ENCODE measurements at regions not wholly inside any gene's neighbourhood (a gene's known extent, or its start where the extent isn't known, plus 50 kb on each side); places are given as distances from the start of the nearest gene placed in this dataset.
"Not testable (repeated sequence)": the region's sequence is repeated elsewhere in the genome, so short reads cannot be mapped to it uniquely, and the experiment has no call there.

DNA sequence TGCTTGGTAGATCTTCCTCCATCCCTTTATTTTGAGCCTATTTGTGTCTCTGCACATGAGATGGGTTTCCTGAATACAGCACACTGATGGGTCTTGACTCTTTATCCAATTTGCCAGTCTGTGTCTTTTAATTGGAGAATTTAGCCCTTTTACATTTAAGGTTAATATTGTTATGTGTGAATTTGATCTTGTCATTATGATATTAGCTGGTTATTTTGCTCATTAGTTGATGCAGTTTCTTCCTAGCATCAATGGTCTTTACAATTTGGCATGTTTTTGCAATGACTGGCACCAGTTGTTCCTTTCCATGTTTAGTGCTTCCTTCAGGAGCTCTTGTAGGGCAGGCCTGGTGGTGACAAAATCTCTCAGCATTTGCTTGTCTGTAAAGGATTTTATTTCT lies 72.4 kb downstream of the HNRNPD start:
- DNase-seq, result not testable (repeated sequence)

DNA sequence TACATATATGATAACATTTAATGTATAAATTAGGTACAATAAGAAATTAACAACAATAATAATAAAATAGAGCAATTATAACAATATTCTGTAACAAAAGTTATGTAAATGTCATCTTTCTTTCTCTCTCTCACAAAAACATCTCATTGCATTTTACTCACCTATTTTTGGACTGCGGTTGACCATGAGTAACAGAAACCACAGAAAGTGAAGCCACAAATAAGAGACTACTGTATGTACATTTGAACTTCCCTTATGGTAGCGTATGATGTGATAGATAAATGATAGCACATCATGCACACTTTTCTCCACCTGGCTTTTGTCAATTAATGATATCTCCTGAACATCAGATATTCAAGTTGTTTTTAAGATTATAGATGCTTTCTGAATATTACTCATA lies 80.5 kb downstream of the HNRNPD start:
- no peak for DNase-seq

DNA sequence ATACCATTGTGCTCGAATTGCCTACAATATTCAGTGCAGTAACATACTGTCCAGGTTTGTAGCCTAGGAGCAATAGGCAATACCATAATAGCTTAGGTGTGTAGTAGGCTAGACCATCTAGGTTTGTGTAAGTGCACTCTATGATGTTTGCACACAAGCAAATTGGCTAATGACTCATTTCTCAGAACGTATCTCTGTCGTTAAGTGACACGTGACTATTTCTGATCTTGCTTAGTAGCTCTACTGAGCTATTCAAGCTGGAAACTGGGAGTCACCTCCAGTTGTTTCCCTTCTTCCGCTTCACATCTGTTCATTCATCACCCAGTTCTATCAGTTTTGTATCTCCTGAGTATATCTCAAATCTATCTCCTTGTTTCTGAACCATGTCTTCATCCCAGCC lies 86.1 kb downstream of the HNRNPD start:
- DNase-seq, result no peak

DNA sequence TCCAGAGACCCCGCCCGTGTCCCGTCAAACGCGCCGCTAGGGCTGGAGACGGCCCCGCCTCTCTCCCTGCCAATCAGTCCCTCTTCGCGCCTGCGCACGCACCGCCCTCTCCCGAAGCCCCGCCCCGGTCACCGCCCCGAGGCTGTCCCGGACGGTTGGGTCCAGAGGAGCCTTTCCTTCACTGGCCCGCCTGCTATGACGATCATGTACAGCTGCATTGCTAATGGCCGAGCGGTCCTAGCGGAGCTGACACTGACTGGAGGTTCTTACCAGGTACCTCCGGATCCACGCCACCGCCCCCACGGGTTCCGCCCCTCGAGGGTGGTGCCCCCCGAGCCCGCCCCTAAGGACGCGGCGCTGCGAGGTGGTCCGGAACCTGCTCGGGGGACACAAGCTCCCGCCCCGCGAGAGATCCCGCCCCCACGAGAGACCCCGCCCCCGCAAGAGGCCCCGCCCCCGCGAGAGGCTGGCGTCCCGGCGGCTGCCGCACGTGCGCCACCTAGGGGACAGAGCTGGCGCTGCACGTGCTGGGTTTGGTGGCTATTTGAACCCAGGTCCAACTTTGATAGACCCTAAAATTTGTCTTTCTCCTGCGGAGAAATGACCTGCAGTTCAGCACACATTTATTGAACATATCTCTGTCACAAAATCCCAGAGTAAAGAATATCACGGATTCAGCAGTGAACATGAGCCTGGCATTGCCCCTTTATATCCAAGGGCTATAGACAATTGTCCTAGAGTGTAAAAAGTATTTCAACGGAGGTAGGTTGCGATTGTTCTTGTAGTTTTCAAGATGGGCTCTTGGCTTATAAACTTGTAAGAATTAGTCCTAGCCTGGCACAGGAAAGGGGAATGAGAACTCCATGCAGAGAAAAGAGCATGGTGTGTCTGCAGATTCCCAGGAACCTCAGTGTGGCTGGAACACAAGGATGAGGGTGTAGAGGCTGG lies 88.7 kb downstream of the HNRNPD start:
- DNase-seq, result peak; percentile 89

DNA sequence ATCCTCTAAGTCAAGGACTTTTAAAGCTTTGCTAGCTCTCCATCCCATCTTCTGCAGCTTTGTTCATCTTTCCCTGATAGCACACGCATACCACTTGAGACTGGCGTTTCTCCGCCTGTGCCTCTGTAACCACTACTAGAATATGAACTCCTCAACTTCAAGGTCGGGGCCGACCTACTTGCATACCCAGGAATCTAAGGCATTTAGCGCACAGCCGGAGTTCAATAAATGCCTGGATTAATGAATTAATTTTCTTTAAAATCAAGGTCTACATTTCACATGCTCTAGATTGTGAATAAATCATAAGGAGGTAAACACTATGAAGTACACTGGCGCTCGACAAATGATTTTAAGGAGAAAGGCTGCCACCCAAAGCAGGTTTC lies 89.3 kb downstream of the HNRNPD start:
- DNase-seq, result no peak

DNA sequence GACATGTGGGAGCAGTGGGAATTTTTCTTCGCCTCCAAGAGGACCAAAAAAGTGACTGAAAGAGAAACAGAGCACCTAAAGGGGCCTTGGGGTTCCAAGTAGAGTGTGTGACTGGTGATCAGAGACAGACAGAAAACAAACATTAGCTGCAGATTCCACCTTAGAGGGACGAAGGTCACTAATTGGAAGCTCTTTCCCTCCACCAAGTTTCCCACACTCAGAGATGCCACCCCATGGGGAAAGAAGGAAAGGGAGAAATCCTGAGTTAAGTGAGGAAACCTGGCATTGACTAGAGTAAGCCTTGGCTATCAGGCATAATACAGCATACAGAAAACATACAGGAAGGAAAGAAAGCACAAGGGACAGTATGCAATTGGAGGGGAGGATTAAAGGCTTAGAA lies 90.9 kb downstream of the HNRNPD start:
- no peak for DNase-seq

DNA sequence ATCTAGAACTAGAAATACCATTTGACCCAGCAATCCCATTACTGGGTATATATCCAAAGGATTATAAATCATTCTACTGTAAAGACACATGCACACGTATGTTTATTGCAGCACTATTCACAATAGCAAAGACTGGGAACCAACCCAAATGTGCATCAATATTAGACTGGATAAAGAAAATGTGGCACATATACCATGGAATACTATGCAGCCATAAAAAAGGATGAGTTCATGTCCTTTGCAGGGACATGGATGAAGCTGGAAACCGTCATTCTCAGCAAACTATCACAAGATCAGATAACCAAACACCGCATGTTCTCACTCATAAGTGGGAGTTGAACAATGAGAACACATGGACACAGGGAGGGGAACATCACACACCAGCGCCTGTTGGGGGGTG lies 94.2 kb downstream of the HNRNPD start:
- DNase-seq, result not testable (repeated sequence)

DNA sequence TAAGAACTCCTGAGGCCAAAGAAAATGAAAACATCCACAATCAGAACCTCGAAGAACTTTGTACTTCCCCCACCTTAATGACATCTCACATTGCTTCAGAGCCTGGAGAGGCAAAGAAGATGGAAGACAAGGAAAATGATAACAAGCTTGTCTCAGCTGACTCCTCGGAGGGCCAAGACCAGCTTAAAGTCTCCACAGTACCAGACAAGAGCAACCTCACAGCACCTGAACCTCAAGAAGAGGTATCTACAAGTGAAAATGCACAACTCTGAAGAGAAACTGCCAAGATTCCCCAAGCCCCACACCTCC lies 97.5 kb downstream of the HNRNPD start:
- DNase-seq, result no peak

DNA sequence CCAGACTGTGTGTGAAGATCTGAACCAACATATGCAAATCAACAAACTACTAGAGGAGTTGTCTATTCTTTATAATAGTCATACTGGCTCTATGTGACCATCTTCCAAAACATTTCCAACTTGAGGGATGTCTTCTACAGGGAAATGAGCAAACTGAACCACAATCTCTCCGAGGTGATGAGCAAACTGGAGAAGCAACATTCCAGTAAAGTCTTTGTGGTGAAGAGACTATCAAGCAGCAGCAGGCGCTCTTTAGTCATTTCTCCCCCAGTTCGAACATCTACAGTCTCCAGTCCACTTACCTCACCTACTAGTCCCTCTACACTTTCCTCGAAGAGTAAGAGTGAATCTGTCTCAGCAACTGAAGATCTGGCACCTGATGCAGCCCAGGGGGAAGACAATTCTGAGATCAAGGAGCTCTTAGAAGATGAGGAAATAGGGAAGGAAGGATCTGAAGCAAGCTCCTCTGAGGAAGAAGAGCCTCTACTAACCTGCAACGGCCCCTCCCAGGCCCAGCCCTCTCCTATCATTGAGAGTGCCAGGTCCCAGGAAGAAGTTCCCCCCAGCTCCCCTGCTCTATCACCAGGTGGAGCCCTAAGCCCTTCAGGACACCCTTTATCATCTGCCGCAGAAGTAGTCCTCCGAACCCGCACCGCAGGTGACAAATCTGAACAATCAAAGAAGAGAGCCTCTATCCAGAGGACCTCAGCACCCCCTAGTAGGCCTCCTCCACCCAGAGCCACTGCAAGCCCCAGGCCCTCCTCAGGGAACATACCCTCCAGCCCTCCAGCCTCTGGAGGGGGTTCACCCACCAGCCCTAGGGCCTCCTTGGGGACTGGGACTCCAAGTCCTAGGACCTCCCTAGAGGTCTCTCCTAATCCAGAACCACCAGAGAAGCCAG lies 98.1 kb downstream of the HNRNPD start:
- no peak for DNase-seq

DNA sequence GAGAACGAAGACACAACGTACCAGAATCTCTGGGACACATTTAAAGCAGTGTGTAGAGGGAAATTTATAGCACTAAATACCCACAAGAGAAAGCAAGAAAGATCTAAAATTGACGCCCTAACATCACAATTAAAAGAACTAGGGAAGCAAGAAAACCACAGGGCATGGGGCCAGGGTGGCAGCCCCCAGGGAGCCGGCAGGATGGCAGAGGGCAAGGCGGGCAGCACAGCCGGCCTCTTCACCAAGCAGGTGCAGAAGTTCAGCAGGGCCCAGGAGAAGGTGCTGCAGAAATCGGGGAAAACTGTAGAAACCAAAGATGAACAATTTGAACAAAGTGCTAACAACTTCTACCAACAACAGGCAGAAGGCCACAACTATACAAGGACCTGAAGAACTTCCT lies 99.1 kb downstream of the HNRNPD start:
- not testable (repeated sequence) for DNase-seq

DNA sequence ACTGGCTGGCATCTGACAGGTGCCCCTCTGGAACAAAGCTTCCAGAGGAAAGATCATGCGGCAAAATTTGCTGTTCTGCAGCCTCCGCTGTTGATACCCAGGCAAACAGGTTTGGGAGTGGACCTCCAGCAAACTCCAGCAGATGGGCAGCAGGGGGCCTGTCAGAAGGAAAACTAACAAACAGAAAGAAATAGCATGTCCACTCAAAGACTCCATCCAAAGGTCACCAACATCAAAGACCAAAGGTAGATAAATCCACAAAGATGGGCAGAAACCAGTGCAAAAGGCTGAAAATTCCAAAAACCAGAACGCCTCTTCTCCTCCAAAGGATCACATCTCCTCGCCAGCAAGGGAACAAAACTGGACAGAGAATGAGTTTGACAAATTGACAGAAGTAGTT lies 101.3 kb downstream of the HNRNPD start:
- not testable (repeated sequence) for DNase-seq

DNA sequence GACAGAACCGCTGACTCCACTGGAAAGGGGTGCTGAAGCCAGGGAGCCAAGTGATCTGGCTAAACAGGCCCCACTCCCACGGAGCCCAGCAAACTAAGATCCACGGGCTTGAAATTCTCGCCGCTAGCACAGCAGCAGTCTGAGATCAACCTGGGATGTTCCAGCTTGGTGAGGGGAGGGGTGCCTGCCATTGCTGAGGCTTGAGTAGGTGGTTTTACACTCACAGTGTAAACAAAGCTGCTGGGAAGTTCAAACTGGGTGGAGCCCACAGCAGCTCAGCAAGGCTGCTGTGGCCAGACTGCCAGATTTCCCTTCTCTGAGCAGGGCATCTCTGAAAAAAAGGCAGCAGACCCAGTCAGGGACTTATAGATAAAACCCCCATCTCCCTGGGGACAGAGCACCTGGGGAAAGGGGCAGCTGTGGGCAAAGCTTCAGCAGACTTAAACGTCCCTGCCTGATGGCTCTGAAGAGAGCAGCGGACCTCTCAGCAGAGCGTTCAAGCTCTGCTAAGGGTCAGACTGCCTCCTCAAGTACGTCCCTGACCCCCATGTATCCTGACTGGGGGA lies 101.8 kb downstream of the HNRNPD start:
- not testable (repeated sequence) for DNase-seq

DNA sequence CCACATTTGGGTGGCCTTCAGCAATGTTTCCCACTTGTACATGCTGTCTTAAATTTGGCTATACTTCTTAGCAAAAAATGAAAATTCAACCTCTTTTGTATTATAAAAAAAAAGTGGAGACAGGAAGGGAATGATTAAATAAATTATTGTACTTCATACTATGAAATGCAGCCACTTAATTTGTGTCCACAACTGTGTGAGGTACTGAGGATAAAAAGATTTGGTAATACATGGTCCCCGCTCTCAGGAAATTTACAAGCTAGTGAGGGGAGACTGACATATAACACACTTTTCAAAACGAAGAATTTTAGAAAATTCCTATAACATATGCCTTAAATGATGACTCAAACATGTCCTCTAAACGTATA lies 105.0 kb downstream of the HNRNPD start:
- no peak for DNase-seq

DNA sequence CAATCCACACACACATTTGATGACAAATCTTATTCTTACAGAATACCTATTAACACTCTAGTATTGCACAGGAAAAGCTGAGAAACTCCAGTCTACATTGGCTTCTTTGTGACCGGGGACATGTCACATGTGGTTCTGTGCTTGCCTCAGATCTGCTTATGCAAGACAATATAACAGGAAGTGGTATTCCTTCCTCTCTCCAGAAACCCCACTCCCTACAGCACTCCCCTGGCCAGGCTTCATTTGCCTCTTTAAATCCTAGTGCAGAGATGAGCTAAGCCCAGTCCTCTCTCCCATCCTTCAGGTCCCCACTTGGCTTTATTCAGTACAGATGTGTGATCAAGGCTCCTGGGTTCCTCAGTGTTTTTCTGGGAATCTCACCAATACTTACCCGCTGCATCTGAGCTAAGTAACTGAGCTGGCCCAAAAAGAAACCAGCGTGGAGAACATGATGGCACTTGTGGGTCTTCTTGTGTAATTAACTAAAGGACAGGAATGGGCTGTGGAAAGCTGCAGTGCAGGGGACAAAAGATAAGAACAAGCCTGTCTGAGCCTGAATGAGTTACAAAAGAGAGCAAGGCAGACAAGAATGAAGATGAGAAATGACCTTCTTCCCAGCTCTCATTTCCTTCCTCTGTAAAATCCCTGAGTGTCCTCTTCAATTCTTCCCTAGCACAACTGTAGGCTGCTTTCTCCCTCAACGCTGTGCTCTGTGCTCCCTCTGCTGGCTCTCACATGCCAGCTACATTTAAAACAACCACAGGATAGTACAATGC lies 105.6 kb downstream of the HNRNPD start:
- DNase-seq, result peak; percentile 41

DNA sequence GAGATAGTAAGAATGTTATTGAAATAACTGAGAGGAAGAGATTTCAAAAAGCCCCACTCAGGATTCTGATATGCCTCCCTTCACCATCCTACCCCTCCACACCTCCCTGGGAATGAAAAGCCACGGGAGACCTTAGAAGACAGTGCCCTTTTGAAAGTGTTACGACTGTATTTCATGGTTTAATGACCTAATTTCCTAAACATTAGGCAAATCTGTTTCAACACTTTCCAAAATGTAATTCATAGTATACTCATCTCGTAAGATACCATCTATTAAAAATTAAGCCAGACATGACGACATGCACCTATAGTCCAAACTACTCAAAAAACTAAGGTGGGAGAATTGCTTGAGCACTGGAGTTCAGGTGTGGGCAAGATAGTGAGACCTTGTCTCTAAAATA lies 106.3 kb downstream of the HNRNPD start:
- no peak for DNase-seq

DNA sequence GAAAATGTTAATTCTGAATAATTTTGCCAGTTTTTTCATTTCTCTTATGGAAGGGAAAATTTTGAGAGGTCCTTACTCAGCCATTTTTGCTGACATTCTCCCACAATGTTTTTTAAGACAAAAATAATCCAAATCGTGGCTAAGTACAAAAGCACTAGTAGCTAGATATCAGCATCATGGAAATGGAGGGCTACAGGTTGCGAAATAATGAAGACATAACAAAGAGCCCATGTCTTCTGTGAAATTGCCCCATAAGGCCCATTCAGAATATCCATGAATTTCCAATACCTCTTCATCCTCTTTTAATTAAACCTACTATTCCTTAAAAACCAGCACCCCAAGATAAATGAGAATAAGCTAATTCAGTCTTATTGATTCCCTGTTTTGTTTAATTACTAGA lies 107.4 kb downstream of the HNRNPD start:
- no peak for DNase-seq

DNA sequence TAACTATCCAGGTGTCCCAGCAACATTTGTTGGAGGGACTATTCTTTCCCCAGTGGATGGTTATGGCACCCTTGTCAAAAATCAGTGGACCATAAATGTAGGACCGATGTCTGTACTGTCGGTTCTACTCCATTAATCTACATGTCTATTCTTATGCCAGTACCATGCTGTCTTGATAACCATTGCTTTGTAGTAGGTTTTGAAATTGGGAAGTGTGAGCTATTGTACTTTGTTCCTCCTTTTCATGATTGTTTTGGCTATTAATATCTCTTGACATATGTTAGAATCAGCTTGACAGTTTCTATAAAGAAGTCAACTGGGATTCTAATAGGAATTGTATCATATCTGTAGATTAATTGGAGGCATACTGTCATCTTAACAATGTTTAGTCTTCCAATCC lies 112.7 kb downstream of the HNRNPD start:
- no peak for DNase-seq

DNA sequence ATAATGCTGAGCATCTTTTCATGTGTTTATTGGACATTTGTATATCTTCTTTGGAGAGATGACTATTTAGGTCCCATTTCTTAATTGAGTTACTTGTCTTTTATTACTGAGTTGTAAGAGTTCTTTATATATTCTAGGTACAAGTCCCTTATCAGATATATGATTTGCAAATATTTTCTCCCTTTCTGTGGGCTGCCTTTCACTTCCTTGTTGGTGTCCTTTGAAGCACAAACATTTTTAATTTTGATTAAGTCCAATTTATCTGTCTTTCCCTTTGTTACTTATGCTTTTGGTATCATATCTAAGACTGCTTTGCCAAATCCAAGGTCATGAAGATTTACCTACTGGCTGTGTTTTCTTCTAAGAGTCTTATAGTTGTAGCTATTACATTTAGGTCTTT lies 113.2 kb downstream of the HNRNPD start:
- DNase-seq, result no peak

DNA sequence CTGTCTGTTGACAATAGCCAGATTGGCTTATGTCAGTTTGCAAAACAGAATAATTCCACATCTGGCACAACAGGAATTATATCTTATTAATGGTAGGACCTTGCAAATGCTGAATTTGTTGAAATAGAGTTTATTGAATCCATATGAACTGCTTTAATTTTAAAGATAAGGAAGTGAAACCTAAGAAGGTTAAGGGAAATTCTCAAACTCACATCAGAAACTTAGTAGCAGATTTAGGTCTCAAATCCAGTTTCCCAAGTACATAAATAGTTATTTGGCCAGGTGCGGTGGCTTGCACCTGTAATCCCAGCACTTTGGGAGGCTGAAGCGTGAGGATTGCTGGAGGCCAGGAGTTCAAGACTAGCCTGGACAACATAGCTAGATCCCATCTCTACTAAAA lies 117.1 kb downstream of the HNRNPD start:
- no peak for DNase-seq

DNA sequence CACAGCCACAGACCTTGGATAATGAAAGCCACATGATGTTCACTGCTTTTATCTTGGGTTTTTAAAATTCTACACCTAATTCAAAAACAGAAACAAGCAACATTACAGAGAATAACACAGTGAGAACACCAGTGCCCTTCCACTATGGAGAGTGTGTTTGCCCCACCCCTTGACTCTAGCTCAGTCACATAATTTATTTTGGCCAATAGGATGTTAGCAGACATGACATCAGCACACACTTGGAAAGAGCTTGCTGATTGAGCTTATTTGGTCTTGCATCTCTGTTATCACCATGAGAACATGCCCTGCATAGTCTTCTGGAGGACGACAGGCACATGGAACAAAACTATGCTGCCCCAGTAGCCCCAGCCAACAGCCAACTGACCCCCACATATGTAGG lies 118.1 kb downstream of the HNRNPD start:
- DNase-seq, result no peak

DNA sequence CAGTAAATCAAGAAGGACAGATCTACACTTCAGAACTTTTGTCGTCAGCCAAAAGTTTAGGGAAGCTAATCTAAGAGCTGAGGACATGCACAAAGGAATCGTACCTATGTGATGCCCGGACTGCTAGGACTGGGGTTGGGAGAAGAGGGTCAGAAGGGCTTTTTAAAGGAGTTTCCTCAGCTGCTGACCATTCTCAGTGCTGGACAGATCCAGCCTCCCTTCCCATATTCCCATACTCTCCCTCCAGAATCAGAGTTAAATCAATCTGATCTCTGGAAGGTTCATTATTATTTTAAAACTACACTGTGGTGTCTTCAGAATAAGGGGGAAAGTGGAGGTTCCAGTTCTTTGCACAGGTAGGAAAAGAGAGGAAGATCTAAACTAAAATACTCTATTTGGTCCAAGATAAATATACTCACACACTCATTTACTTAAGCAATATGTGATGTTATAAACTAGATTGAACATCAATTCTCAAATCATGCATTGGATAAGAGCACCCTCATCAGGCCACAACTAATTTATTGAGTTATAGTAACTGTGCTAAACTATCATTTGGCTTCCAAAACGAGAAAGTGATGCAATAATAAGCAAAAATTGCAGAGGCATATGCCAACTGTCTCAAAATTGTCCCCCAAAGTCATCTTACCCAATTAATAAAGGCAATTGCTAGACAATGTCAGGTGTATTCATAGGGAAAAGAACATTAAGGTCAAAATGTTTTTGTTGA lies 124.7 kb downstream of the HNRNPD start:
- no peak for DNase-seq

DNA sequence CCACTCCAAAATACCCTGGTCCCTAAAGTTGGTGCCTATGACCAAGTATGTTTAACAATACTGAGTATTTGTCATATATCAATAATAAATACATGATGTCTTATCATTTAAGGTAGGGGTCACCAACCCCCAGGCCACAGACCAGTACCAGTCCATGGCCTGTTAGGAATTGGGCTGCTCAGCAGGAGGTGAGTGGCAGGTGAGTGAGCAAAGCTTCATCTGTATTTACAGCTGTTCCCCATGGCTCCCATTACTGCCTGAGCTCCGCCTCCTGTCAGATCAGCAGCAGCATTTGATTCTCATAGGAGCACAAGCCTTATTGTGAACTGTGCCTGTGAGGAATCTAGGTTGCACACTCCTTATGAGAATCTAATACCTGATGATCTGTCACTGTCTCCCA lies 126.2 kb downstream of the HNRNPD start:
- DNase-seq, result no peak

Data from SHP77 treated with DMSO at 0.1 percent for 48 hours (cell line).